NCI-H2081 (cell line): ENCODE measurements at regions not wholly inside any gene's neighbourhood (a gene's known extent, or its start where the extent isn't known, plus 50 kb on each side); places are given as distances from the start of the nearest gene placed in this dataset.

Experiments used
- DNase-seq, 2 experiments: peaks; one replicate each; lab custom pipeline; 2025; lab: John Stamatoyannopoulos, UW

- DNase-seq: no peak
These were observed 51.4 kb upstream of the SOX2 start for GRCh38 chr3:181660337-181660736.

DNA sequence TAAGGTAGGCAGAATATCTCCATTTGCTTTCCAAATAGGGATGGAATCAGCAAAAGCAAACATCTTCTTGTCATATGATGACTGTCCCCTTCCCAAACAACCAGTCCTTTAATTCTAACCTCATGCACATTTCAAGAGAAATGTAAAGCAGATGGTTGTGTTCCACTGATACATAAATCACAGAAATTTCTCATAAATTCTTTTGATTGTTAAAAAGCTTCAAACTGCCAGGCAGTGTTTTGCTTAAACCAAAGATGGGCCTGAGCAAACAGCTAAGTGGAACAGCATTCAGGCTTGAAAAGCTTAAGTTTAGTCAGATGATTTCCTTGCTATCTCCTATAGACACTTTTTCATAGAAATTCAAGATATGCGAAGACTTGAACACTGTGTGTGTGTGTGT, 74.3 kb upstream of the SOX2 start:
- no peak for DNase-seq

DNA sequence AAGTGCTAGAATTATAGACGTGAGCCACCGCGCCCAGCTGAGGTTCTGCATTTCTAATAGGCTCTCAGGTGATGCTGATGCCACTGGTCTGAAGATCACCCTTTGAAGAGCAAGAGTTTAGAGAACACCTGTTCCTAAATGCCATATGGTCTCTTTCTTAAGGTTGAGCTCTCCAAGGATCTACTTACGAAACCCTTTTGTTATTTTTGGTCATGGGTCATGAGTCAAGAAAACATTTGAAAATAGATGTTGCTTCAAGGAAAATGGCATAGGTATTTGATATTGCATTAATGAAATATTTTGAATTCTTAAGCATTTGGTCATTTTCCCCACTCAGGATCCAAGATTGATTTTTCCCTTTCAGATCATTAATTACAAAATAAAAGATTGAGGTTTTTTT, 74.7 kb upstream of the SOX2 start:
- no peak for DNase-seq

- DNase-seq: no peak
These were observed 76.6 kb upstream of the SOX2 start for GRCh38 chr3:181635141-181635540.

DNA sequence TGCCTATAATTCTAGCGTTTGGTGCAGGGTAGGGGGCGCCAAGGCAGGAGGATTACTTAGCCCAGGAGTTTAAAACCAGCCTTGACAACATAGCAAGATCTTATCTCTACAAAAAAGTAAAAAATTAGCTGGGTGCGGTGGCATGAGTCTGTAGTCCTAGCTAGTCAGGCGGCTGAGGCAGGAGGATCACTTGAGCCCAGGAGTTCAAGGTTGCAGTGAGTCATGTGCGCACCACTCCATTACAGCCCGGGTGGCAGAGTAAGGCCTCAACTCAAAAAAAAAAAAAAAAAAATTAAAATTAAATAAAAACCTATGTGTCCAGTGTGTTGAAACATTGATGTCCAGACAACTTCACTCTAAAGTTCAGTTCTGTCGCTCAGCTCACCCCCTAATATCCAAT, 78.2 kb upstream of the SOX2 start:
- no peak for DNase-seq

DNA sequence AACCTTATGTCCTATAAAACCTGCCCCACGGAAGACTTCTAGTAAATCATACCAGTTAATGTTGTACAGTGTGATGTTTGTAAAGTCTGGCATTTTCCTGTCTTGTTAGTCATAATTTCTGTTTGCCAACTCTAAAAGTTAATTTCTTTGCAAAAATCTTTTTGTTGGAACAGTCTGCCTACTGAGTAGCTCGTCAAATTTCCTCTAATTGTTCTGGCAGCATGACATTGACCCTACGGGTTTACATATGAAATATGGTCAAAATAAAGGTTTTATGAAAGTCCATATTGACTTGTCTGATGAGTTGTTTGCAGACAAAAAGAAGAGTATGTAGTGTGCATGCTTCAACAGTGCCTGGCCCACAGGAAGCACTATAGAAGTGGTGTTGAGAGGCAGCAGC, 79.8 kb upstream of the SOX2 start:
- peak; percentile 27 to 79 for DNase-seq

GRCh38 chr3:181630853-181631252, 80.9 kb upstream of the SOX2 start:
- no peak for DNase-seq

DNA sequence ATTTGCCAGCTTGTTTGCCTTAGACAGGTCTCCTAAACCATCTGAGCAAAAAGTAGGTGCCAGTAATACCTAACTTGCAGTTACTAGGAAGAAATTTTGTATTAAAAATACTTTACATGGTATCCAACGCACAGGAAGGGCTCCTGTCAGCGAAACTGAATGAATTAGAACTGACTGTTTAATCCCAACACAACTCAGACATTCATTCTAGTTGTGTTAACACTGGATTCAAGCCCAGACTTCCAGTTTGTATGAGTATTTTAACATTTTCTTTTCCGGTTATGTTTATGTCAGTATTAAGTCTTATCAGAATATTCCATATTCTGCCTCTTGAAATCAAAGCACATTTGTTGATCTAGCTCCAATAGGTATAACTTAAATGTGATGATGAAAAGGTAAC, 82.0 kb upstream of the SOX2 start:
- no peak for DNase-seq

GRCh38 chr3:181629029-181629428, 82.7 kb upstream of the SOX2 start:
- no peak for DNase-seq

- DNase-seq: no peak
These were observed 83.3 kb upstream of the SOX2 start for GRCh38 chr3:181628384-181628783.

DNA sequence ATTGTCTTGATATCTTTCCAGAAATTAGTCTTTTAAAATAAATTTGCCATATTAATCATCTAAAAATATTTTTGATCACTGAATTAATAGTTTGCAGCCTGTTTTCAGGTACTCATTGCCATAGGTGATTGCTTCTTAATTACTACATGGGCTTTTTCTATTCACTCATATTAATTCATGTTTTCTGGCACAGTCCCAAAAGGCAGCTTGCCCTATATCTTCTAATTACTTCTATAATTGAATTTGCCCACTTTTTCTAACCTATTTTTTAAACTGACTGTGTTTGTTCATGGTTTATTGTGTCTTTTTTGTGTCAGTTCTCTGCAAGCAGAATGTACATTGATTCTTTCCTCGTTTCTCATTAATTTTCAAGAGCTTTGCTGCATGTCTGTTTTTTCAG, 85.7 kb upstream of the SOX2 start:
- DNase-seq: peak in 1 of 2 experiments; percentile 35

DNA sequence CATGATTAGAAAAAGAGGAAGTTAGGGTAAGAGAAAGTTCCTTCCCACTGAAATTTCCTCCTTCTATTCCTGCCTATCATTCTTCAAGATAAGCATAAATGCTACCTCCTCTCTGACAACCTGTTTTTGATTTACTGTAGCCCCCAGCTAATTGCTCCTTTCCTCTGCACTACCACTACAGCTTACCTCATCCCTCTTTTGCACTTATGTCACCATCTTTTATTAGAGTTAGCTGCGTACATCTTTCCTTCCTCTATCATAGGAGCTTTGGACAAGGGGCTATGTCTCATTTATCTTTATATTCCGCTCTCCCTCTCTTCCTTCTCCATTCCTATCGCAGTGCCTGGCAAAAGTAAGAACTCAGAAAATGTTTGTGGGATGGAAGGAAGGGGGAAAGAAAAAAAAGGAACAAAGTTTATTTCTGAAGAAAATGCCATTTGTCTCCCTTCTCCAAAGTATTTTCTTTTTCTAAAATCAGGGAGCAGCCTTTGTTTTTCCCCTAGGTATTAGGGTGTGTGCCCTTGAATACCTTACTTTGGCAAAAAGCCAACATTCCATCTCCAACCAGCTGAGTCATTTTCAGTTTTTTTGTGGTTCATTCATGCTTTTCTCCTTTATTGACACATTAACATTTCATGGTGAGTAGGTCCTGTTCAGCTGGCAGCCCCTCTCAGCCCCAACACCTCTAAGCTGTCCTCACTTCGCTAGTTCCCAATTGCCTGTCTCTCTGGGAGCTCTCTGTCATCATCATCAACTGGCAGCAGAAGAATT, 87.6 kb upstream of the SOX2 start:
- peak; percentile 93 to 94 for DNase-seq

GRCh38 chr3:181622365-181622764, 89.4 kb upstream of the SOX2 start:
- no peak for DNase-seq

GRCh38 chr3:181619897-181620296, 91.8 kb upstream of the SOX2 start:
- DNase-seq: no peak

- DNase-seq: no peak
These were observed 93.5 kb upstream of the SOX2 start for GRCh38 chr3:181618260-181618659.

DNA sequence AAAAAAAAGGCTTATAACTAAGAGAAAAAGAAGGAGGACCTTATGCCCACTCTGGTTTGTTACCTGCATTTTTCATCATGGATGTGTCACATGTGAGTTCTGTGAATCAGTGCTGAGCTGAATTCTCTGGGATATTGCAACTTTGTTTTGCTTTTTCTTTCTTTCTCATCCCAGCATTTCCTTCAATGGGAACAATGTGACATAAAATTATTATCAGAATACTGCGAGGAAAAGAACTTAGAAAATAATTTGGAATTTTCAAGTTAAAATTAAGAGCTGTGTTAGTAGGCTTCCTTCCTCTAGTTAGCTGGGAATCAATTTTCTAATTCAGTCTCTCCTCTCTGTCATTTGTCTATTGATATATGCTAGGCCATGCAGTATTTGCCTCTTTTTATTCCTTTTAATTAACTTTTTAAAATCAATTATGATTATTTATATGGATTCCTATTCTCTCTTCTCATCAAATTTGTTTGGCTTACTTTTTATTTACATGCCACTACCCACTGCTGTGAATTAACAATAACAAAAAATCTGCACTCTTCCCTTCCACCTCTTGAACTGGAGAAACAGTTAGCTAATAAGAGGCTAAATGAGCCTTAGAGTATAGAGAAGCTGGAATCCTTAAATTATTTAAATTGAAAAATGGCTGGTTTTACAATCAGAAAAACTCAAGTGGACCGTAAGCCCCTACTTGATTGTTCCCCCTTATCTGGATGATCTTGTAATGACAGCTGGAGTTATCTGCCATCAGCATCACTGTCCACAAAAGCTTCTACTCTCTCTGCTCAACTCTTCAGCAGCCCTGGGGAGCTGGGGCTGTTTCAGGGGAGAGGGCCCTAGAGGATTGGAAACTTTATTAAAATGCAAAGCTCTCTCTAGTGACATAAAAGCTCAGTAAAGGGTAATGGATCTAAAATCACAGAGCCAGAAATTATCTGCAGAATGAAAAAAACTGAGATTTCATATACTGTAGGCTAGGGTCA, 95.3 kb upstream of the SOX2 start:
- no peak for DNase-seq

DNA sequence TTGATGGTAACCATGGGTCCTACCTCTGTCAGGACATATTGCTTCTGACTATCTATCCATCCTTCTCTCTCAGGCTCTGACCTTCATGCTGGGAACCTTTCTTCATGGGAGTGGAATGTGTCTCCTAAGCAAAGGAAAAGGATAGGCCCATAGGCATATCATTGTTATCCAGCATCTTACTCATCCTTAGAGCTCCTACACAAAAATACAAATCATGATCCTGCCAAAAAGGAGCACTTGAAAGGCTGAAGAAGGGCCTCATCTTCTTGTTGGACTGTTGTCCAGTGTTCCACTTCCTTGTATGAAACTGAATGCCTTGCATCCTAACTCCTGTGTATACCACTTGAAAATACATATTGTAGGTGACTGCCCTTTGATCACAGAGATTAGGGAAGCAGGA, 96.1 kb upstream of the SOX2 start:
- no peak for DNase-seq

- DNase-seq: no peak
These were observed 96.8 kb upstream of the SOX2 start for GRCh38 chr3:181614878-181615277.

DNA sequence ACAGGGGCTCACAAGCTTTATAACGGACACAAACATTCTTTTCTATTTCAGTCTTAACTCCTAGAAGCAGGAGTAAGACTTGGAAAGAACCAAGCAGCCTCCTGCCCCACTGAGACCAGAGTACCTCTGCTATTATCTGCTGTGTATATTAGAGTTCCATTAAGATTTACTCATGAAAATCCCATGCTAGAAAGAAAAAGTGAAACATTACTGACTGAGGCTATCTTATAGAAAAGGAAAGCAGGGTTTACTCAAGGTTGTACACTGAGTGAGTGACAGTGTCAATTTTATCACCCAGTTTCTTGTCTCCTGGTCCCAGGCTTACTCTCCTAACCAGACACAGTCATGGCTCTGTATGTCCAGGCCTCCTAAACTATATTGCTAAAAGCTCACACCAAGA, 97.9 kb upstream of the SOX2 start:
- DNase-seq: no peak

DNA sequence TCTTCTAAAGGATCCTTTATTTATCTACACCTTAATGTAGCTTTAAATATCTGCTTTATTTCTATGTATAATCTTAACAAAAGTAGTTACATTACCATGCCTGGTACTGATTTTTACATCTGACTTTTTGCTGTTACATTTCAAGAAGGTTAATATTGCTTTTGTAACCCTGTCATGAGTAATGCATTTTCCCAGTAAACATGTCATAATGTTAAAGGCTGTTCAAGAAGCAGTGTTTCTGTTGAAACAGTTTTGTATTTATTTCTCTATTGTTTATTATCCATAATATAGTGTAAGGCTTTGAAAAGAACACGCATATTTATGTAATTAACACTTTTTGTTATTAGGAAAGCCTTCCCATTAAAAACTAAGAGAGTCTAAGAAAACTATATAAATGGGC, 98.5 kb upstream of the SOX2 start:
- no peak for DNase-seq

DNA sequence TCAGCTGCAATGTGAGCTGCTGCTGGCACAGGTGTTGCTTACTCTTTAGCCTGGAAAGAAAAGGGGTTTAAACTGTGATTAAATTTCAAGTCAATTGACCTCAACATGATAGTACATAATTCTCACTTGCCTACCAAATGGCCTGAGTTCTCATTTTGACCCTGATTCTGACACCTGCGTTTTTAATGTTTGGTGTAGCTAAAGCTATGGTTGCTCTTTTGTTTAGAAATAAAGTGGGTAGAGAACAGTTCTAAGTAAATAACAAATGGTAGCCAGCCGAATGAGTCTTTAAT, 100.8 kb upstream of the SOX2 start:
- peak; percentile 72 to 92 for DNase-seq

DNA sequence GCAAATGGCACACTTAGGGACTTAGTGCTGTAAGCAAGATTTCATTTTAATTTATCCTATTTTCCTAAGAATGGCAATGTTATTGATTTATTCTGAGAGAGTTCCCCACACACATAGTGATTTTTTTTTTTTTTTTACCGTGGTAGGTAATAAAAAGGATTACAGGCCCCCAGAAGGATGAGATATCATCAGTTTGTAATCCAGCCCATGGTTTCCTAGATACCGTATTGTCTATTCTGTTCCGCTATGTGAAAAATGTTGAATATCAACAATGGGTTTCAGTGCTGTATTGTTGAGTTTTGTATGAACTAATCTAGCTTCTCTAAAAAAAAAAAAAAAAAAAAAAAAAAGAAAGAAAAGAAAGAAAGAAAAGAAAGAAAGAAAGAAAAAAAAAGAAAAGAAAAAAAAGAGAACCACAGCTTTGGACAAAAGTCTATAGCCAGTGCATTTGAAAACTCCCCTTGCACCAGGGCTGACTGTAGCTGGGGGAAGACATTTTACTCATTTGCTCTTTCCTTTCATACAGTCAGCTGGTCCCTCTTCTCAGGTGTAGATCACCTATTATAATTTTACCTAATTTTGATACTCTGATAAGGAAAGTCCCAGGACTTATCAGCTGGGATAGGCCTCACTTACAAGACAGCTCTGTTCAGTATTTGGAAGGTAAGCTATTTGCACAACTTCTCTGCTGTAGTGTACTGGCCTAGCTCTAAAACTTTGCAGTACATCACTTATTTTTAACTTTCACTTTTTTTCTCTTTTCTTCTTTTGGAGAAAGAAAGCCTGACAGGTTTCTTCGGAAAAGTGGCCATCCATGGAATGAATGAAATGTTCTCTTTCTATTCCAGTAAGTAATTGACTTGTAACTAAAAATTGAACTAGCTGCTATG, 101.4 kb upstream of the SOX2 start:
- peak; percentile 30 to 52 for DNase-seq
